Gastroesophageal sphincter (tissue), 4 donors: ENCODE measurements at regions not wholly inside any gene's neighbourhood (a gene's known extent, or its start where the extent isn't known, plus 50 kb on each side); places are given as distances from the start of the nearest gene placed in this dataset.

Source experiments
- ATAC-seq: fragments of 150-250 bp; one replicate; pipeline ENCODE4 v1.9.1; 2016; ENCODE audit warnings: mild to moderate bottlenecking, moderate library complexity
- H3K27ac ChIP-seq, 4 donors: fragments of 200-600 bp; sonication (generic) in 3 of 4; 1 replicate in 3 of 4; 2 replicates in 1 of 4; pipeline ENCODE4 v1.5.1; 2016 to 2019
- H3K27me3 ChIP-seq: fragments of 200-600 bp; sonication (generic); one replicate; pipeline ENCODE4 v1.5.1; 2019
- H3K36me3 ChIP-seq, 2 donors: fragments of 200-600 bp; sonication (generic); one replicate each; pipeline ENCODE4 v1.5.1; 2019; ENCODE audit warnings: control low read depth in 1 of 2
- H3K4me1 ChIP-seq, 3 donors: fragments of 200-600 bp; sonication (generic); 1 replicate in 2 of 3; 2 replicates in 1 of 3; pipeline ENCODE4 v1.5.1; 2016 to 2019; ENCODE audit warnings: control low read depth in 2 of 3
- H3K4me3 ChIP-seq, 2 donors: fragments of 200-600 bp; sonication (generic); one replicate each; pipeline ENCODE4 v1.5.1; 2019; ENCODE audit warnings: mild to moderate bottlenecking in 1 of 2, moderate library complexity in 1 of 2
- H3K9me3 ChIP-seq, 3 donors: fragments of 200-600 bp; sonication (generic); one replicate each; pipeline ENCODE4 v1.5.1; 2017 to 2019; ENCODE audit warnings: control low read depth in 2 of 3
- EP300 ChIP-seq: sonication (generic); formaldehyde crosslinking; IDR thresholded peaks from one replicate; pipeline ENCODE4 v1.6.1; 2017; ENCODE audit warnings: antibody characterized with exemption, mild to moderate bottlenecking
- POLR2A ChIP-seq, 2 donors: fragments of 450-650 bp; IDR thresholded peaks; one replicate each; pipeline ENCODE4 v1.6.1; 2017; ENCODE audit warnings: antibody characterized with exemption in 2 of 2, mild to moderate bottlenecking in 2 of 2, moderate library complexity in 1 of 2
- POLR2AphosphoS5 ChIP-seq: sonication (generic); formaldehyde crosslinking; IDR thresholded peaks from one replicate; pipeline ENCODE4 v1.6.1; 2017; ENCODE audit warnings: antibody characterized with exemption
- WGBS, 2 donors: methylation state at CpG; one replicate each; pipeline ENCODE4 v1.1.5; 2018; ENCODE audit warnings: low coverage in 1 of 2; 5-methylcytosine and 5-hydroxymethylcytosine counted together
- TF ChIP-seq, protein P1 (sequence below), 4 experiments: fragments of 200-600 bp in 2 of 4; fragments of 450-650 bp in 2 of 4; sonication (generic) in 1 of 4; IDR thresholded peaks; one replicate each; pipeline ENCODE4 v1.5.1; 2017 to 2019; ENCODE audit warnings: antibody characterized with exemption in 4 of 4, mild to moderate bottlenecking in 2 of 4, moderate library complexity in 2 of 4

DNA sequence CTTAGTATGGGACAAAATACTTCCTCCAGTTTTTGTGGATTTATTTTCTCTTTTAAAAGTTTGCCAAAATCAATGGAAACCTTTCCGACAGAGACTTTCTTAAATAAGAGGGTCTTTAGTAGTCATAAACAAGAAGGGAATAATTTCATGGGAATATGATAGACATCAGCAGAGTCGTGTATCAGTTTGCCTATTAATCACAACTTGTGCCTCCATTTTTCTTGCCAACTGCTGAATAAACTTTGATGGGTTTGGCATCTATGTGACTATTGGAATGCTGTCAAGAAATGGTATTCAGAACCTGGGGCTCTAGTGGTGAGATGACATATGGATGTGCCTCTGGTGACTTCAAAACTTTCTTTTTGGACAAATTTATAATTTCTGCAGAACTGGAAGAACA is 1668.2 kb downstream of the MAT2B start:
- Histone ChIP-seq H3K27me3 (no peaks in the 10 kb centered on the region), H3K27ac (no peak overlapping the region), H3K36me3 (no peaks in the 10 kb centered on the region), H3K4me1 (peaks cover 0 to 3% (median 0%) of the 10 kb centered on the region in 3 donors), H3K4me3 (no peak overlapping the region), H3K9me3 (no peaks in the 10 kb centered on the region)
- no peak for ATAC-seq
- WGBS, 2 donors = 73 to 83% methylated on average over 2 of the region's 2 CpGs
- TF ChIP-seq, protein P1, sequence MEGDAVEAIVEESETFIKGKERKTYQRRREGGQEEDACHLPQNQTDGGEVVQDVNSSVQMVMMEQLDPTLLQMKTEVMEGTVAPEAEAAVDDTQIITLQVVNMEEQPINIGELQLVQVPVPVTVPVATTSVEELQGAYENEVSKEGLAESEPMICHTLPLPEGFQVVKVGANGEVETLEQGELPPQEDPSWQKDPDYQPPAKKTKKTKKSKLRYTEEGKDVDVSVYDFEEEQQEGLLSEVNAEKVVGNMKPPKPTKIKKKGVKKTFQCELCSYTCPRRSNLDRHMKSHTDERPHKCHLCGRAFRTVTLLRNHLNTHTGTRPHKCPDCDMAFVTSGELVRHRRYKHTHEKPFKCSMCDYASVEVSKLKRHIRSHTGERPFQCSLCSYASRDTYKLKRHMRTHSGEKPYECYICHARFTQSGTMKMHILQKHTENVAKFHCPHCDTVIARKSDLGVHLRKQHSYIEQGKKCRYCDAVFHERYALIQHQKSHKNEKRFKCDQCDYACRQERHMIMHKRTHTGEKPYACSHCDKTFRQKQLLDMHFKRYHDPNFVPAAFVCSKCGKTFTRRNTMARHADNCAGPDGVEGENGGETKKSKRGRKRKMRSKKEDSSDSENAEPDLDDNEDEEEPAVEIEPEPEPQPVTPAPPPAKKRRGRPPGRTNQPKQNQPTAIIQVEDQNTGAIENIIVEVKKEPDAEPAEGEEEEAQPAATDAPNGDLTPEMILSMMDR (IDR thresholded peaks at IDR 0.05) = no peak
- no peak for TF ChIP-seq POLR2A (IDR thresholded peaks at IDR 0.05)
- TF ChIP-seq POLR2AphosphoS5 = no peak
- no peak for TF ChIP-seq EP300

DNA sequence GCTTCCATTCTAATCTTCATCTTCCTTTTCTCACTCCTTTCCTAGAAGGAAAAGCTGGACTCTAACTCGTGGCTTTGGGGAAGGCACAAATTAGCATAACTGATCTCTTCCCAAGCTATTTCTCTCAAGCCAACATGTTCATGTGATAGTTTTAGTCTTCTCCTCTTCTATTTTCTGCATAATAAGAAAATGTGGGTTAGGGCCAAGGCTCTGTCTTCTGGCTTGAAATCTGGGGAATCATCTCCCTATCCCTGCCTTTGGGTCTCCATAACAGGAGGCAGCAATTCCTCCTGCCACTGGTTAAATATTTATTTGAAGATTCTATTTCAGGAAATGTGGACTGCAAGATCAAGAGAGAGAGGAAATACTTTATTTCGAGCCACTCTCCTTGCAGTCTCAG is 1669.6 kb downstream of the MAT2B start:
- Histone ChIP-seq H3K4me3 (no peak overlapping the region), H3K36me3 (no peaks in the 10 kb centered on the region), H3K9me3 (no peaks in the 10 kb centered on the region), H3K27ac (no peak overlapping the region), H3K27me3 (no peaks in the 10 kb centered on the region), H3K4me1 (peaks cover 0 to 3% (median 0%) of the 10 kb centered on the region in 3 donors)
- WGBS, 2 donors = 5 to 32% methylated on average over 2 of the region's 2 CpGs
- ATAC-seq = no peak
- TF ChIP-seq EP300 = no peak
- TF ChIP-seq, protein P1 (IDR thresholded peaks at IDR 0.05) = no peak

DNA sequence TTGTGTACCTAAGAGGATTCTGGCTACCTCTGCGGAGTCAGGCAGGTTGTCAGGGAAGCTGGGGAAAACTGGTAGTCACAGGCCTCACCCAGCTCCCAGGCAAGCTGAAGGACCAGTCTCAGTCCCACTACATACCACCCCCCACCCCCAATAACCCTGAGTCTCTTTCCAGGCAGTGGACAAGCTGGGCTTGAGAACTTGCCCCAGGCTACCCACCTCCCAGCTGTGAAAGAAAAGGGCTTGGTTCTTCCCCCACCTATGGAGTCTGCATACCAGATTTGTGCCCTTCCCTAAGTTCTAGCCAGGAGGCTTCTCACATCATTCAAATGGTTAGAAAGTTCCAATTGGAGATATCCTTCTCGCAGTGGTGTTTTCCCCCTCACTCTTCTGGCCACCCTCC is 1678.8 kb downstream of the MAT2B start:
- TF ChIP-seq EP300 (no peak), POLR2A (IDR thresholded peaks at IDR 0.05) (no peak), POLR2AphosphoS5 (no peak)
- TF ChIP-seq, protein P1 (IDR thresholded peaks at IDR 0.05) = no peak
- Histone ChIP-seq H3K4me3 (no peak overlapping the region), H3K27me3 (no peaks in the 10 kb centered on the region), H3K36me3 (no peaks in the 10 kb centered on the region), H3K4me1 (no peaks in the 10 kb centered on the region), H3K27ac (no peak overlapping the region), H3K9me3 (peaks cover 0 to 16% (median 0%) of the 10 kb centered on the region in 3 donors)
- WGBS, 2 donors = 83% methylated on average over 1 of the region's 2 CpGs; no CpG with 5 or more reads in 1 of the 2 donors
- ATAC-seq = no peak

DNA sequence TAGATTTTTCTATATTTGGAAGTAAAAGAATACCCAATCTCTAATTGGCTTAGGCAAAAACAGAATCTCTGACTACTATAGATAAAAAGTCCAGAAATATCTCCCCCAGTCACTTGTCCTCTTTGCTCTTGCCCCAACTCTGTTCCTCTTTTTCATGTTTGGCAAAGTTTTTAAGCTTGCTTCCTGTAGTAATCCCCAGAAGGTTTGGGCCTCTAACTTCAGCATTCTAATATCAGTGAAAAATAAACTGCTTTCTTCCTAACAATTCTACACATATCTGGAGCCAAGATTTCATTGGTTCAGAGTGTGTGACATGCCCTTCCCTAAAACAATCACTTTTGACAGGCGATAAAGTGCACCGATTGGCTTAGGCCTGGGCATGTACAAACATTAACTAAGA is 1680.3 kb downstream of the MAT2B start:
- Histone ChIP-seq H3K4me3 (no peak overlapping the region), H3K27ac (no peak overlapping the region), H3K27me3 (no peaks in the 10 kb centered on the region), H3K9me3 (peaks cover 0 to 16% (median 0%) of the 10 kb centered on the region in 3 donors), H3K36me3 (no peaks in the 10 kb centered on the region), H3K4me1 (no peaks in the 10 kb centered on the region)
- ATAC-seq = no peak
- WGBS, 2 donors = 71 to 79% methylated on average over 2 of the region's 2 CpGs
- TF ChIP-seq EP300 (no peak), POLR2A (IDR thresholded peaks at IDR 0.05) (no peak)

DNA sequence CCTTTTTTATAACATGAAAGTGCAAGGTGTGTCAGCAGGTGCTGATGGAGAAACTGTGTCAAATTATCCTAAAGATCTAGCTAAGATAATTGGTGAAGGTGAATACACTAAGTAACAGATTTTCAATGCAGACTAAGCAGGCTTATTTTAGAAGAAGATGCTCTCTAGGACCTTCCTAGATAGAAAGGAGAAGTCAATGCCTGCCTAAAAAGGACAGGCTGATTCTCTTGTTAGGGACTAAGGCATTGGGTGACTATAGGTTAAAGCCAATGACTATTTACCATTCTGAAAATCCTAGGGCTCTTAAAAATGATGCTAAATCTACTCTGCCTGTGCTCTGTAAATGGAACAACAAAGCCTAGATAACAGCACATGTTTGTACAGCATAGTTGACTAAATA is 1682.4 kb downstream of the MAT2B start:
- Histone ChIP-seq H3K9me3 (peaks cover 0 to 16% (median 0%) of the 10 kb centered on the region in 3 donors), H3K36me3 (no peaks in the 10 kb centered on the region), H3K4me1 (no peaks in the 10 kb centered on the region), H3K27me3 (no peaks in the 10 kb centered on the region), H3K4me3 (no peak overlapping the region), H3K27ac (no peak overlapping the region)
- ATAC-seq = no peak
- no peak for TF ChIP-seq POLR2A (IDR thresholded peaks at IDR 0.05)
- no peak for TF ChIP-seq POLR2AphosphoS5
- TF ChIP-seq, protein P1 (IDR thresholded peaks at IDR 0.05) = no peak
- TF ChIP-seq EP300 = no peak
